ENCODE measurements at regions not wholly inside any gene's neighbourhood (a gene's known extent, or its start where the extent isn't known, plus 50 kb on each side); places are given as distances from the start of the nearest gene placed in this dataset.

DNA sequence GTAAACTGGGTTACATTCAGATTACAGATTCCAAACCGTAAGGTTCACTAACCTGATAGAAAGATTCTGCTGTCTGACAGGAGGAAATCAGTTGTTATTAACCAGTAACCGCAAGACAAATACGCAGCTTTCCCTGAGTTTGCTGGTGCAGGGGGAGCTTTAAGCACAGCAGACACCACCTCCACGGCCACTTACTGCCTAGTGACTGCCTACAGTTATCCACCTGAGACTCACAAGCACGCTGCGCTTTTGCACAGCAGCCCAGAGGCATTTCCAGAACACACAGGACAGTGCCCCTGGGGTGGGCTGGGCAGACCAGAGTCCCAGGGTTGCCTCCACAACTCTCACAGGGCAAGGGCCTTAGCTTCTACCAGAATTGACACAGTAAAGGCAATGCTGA, 90.9 kb downstream of the CTTN start:
- POLR2A ChIA-PET, result no interaction called here
- Histone ChIP-seq H4K20me1 (ENCODE audit: insufficient read depth) (no peaks in the 10 kb centered on the region), H3K79me2 (ENCODE audit: insufficient read depth, low read length) (no peaks in the 10 kb centered on the region), H3K9me3 (ENCODE audit: control insufficient read depth in 1 of 2, insufficient read depth in 1 of 2, low read depth in 1 of 2, low read length in 2 of 2) (peaks cover 7 to 12% of the 10 kb centered on the region in 2 experiments; a peak in 2 of 4 replicates), H3K9me2 (ENCODE audit: insufficient read depth) (no peaks in the 10 kb centered on the region), H3K4me1 (ENCODE audit: control insufficient read depth in 1 of 2, insufficient read depth in 2 of 2, low read length in 2 of 2) (peaks cover 0 to 2% of the 10 kb centered on the region in 2 experiments; a peak in 1 of 4 replicates), H3K9ac (ENCODE audit: low read length) (no peak overlapping the region), H3K4me3 (replicated peaks in 1 of 2; ENCODE audit: low read depth in 1 of 2, low read length in 2 of 2) (no peak overlapping the region), H3K4me2 (ENCODE audit: low read length) (no peak overlapping the region), H3K27me3 (ENCODE audit: insufficient read depth, low read length) (no peaks in the 10 kb centered on the region), H2AFZ (ENCODE audit: low read depth, low read length, poor library complexity, severe bottlenecking) (no peak overlapping the region), H3K36me3 (ENCODE audit: control insufficient read depth in 1 of 2, insufficient read depth in 2 of 2, low read length in 2 of 2) (no peaks in the 10 kb centered on the region), H3K27ac (ENCODE audit: low read depth, low read length) (no peak overlapping the region)
- BruUV-seq (replicated peaks), result no TSS peak
- CTCF ChIA-PET, result no interaction called here
- intact Hi-C loops (cut with micrococcal nuclease), result no loop called here
- ATAC-seq (no peak), DNase-seq (ENCODE audit: low read depth, low spot score) (no peak)
- RAD21 ChIA-PET (ENCODE audit: low non-redundant PET in 1 of 2, low total read pairs in 2 of 2, uncharacterized antibody in 2 of 2, unreplicated experiment in 2 of 2), result no interaction called here
- TF ChIP-seq, protein P1, sequence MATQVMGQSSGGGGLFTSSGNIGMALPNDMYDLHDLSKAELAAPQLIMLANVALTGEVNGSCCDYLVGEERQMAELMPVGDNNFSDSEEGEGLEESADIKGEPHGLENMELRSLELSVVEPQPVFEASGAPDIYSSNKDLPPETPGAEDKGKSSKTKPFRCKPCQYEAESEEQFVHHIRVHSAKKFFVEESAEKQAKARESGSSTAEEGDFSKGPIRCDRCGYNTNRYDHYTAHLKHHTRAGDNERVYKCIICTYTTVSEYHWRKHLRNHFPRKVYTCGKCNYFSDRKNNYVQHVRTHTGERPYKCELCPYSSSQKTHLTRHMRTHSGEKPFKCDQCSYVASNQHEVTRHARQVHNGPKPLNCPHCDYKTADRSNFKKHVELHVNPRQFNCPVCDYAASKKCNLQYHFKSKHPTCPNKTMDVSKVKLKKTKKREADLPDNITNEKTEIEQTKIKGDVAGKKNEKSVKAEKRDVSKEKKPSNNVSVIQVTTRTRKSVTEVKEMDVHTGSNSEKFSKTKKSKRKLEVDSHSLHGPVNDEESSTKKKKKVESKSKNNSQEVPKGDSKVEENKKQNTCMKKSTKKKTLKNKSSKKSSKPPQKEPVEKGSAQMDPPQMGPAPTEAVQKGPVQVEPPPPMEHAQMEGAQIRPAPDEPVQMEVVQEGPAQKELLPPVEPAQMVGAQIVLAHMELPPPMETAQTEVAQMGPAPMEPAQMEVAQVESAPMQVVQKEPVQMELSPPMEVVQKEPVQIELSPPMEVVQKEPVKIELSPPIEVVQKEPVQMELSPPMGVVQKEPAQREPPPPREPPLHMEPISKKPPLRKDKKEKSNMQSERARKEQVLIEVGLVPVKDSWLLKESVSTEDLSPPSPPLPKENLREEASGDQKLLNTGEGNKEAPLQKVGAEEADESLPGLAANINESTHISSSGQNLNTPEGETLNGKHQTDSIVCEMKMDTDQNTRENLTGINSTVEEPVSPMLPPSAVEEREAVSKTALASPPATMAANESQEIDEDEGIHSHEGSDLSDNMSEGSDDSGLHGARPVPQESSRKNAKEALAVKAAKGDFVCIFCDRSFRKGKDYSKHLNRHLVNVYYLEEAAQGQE (IDR thresholded peaks at IDR 0.05; ENCODE audit: low read depth), result no peak
- TF ChIP-seq POLR2A (IDR thresholded peaks at IDR 0.05; ENCODE audit: borderline replicate concordance, extremely low read depth, insufficient read depth, insufficient read length) (no peak), POLR2AphosphoS5 (IDR thresholded peaks at IDR 0.05; ENCODE audit: low read depth, low read length) (no peak), EGR1 (IDR thresholded peaks at IDR 0.05; ENCODE audit: low read depth) (no peak), CBX3 (IDR thresholded peaks at IDR 0.05; ENCODE audit: low read depth) (no peak), TCF7L2 (IDR thresholded peaks at IDR 0.05; ENCODE audit: borderline replicate concordance, extremely low read depth, insufficient read depth, insufficient read length) (no peak), ZFX (IDR thresholded peaks at IDR 0.05) (no peak), RAD21 (IDR thresholded peaks at IDR 0.05; ENCODE audit: low read depth) (no peak), CTCF (IDR thresholded peaks at IDR 0.05 in 2 of 3, conservative IDR thresholded peaks at IDR 0.05 in 1 of 3; ENCODE audit: borderline replicate concordance in 1 of 3, insufficient read depth in 1 of 3, low read depth in 2 of 3, low read length in 2 of 3) (no peak), SRF (IDR thresholded peaks at IDR 0.05; ENCODE audit: low read depth) (no peak), CEBPB (IDR thresholded peaks at IDR 0.05; ENCODE audit: low read depth) (no peak), SP1 (IDR thresholded peaks at IDR 0.05; ENCODE audit: low read depth) (no peak), FOSL1 (IDR thresholded peaks at IDR 0.05; ENCODE audit: low read depth) (no peak), JUND (IDR thresholded peaks at IDR 0.05) (no peak), SIN3A (IDR thresholded peaks at IDR 0.05; ENCODE audit: low read depth) (no peak), EZH2phosphoT487 (IDR thresholded peaks at IDR 0.05; ENCODE audit: borderline replicate concordance) (no peak), ZNF274 (IDR thresholded peaks at IDR 0.05; ENCODE audit: low read depth, low read length) (no peak)
- TF ChIP-seq, protein P2, sequence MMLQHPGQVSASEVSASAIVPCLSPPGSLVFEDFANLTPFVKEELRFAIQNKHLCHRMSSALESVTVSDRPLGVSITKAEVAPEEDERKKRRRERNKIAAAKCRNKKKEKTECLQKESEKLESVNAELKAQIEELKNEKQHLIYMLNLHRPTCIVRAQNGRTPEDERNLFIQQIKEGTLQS (IDR thresholded peaks at IDR 0.05), result no peak
- TF ChIP-seq, protein P3, sequence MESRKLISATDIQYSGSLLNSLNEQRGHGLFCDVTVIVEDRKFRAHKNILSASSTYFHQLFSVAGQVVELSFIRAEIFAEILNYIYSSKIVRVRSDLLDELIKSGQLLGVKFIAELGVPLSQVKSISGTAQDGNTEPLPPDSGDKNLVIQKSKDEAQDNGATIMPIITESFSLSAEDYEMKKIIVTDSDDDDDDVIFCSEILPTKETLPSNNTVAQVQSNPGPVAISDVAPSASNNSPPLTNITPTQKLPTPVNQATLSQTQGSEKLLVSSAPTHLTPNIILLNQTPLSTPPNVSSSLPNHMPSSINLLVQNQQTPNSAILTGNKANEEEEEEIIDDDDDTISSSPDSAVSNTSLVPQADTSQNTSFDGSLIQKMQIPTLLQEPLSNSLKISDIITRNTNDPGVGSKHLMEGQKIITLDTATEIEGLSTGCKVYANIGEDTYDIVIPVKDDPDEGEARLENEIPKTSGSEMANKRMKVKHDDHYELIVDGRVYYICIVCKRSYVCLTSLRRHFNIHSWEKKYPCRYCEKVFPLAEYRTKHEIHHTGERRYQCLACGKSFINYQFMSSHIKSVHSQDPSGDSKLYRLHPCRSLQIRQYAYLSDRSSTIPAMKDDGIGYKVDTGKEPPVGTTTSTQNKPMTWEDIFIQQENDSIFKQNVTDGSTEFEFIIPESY (IDR thresholded peaks at IDR 0.05; ENCODE audit: extremely low read depth, insufficient replicate concordance, low read length), result no peak
